SU-DHL-6 (cell line): ENCODE measurements at regions not wholly inside any gene's neighbourhood (a gene's known extent, or its start where the extent isn't known, plus 50 kb on each side); places are given as distances from the start of the nearest gene placed in this dataset.

Experiments
- H2AFZ ChIP-seq: fragments of 200-600 bp; sonication (generic); 2 replicates; pipeline ENCODE4 v1.6.1; 2014; ENCODE audit warnings: low read depth, mild to moderate bottlenecking, moderate library complexity, mixed read lengths, antibody characterized with exemption, low read length; ENCODE audit not compliant: severe bottlenecking
- H3F3A ChIP-seq: fragments of 200-600 bp; shearing (Covaris generic); 2 replicates; pipeline ENCODE4 v1.6.0; 2016; ENCODE audit warnings: antibody characterized with exemption, mild to moderate bottlenecking; ENCODE audit not compliant: insufficient read depth
- H3K27ac ChIP-seq: fragments of 200-600 bp; sonication (generic); 2 replicates; pipeline ENCODE4 v1.5.1; 2016; ENCODE audit warnings: low read depth, mild to moderate bottlenecking, low read length, moderate library complexity, mixed read lengths
- H3K27me3 ChIP-seq: fragments of 200-600 bp; sonication (generic), shearing (Covaris generic); 2 replicates; pipeline ENCODE4 v1.6.0; 2014; ENCODE audit warnings: mild to moderate bottlenecking, low read length
- H3K36me3 ChIP-seq: fragments of 200-600 bp; sonication (generic); 2 replicates; pipeline ENCODE4 v1.6.1; 2014; ENCODE audit warnings: mild to moderate bottlenecking, low read length, mixed read lengths
- H3K4me2 ChIP-seq: fragments of 300-600, 200-600 bp; shearing (Covaris generic), sonication (generic); 2 replicates; pipeline ENCODE4 v1.6.0; 2014; ENCODE audit warnings: low read length, low read depth, mild to moderate bottlenecking; ENCODE audit not compliant: poor library complexity, severe bottlenecking
- H3K4me3 ChIP-seq: fragments of 200-600 bp; sonication (generic); 2 replicates; pipeline ENCODE4 v1.5.1; 2014; ENCODE audit warnings: antibody characterized with exemption, low read length, mild to moderate bottlenecking, mixed read lengths; ENCODE audit not compliant: insufficient read depth, poor library complexity, severe bottlenecking
- H3K79me2 ChIP-seq: fragments of 200-600 bp; sonication (generic); 2 replicates; pipeline ENCODE4 v1.6.1; 2014; ENCODE audit warnings: mild to moderate bottlenecking, low read length, moderate library complexity; ENCODE audit not compliant: insufficient read depth
- H3K9ac ChIP-seq: fragments of 200-600 bp; sonication (generic); 2 replicates; pipeline ENCODE4 v1.7.0; 2014; ENCODE audit warnings: mild to moderate bottlenecking, low read length
- H3K9me2 ChIP-seq: fragments of 200-600 bp; sonication (generic); replicated peaks from 2 replicates; pipeline ENCODE4 v1.6.1; 2014; ENCODE audit warnings: low read length; ENCODE audit not compliant: insufficient read depth
- H3K9me3 ChIP-seq: fragments of 200-600 bp; sonication (generic); 2 replicates; pipeline ENCODE4 v1.6.1; 2014; ENCODE audit warnings: low read length, mixed read lengths; ENCODE audit not compliant: insufficient read depth
- H4K20me1 ChIP-seq: fragments of 200-600 bp; sonication (generic); 2 replicates; pipeline ENCODE4 v1.6.1; 2014; ENCODE audit warnings: low read depth, mild to moderate bottlenecking, antibody characterized with exemption, low read length, moderate library complexity, mixed read lengths
- CTCF ChIP-seq: fragments of 200-600 bp; sonication (generic); IDR thresholded peaks from one replicate; pipeline ENCODE4 v1.5.1; 2017; ENCODE audit warnings: antibody characterized with exemption, mild to moderate bottlenecking, low read length, moderate library complexity; ENCODE audit not compliant: insufficient read depth, poor library complexity, severe bottlenecking
- EZH2phosphoT487 ChIP-seq: fragments of 200-600 bp; sonication (generic), shearing (Covaris generic); conservative IDR thresholded peaks from 2 replicates; pipeline ENCODE4 v1.6.1; 2018; ENCODE audit warnings: mild to moderate bottlenecking, antibody characterized with exemption, low read length, moderate library complexity, mixed read lengths

GRCh38 chr20:11849270-11849915 lies 68.3 kb upstream of the BTBD3 start:
- Histone ChIP-seq H3K9me3 (no peaks in the 10 kb centered on the region), H3F3A (no peaks in the 10 kb centered on the region), H3K4me2 (no peak overlapping the region), H3K27me3 (no peaks in the 10 kb centered on the region), H4K20me1 (no peaks in the 10 kb centered on the region), H3K4me3 (no peak overlapping the region), H3K27ac (no peak overlapping the region), H3K9me2 (no peaks in the 10 kb centered on the region), H3K9ac (no peak overlapping the region), H3K79me2 (no peaks in the 10 kb centered on the region), H2AFZ (no peak overlapping the region), H3K36me3 (no peaks in the 10 kb centered on the region)
- TF ChIP-seq EZH2phosphoT487, result no peak
- no peak for TF ChIP-seq CTCF

- no peak overlapping the region for H3K27ac ChIP-seq
- H4K20me1 ChIP-seq, result no peaks in the 10 kb centered on the region
- H3K4me3 ChIP-seq, result no peak overlapping the region
- no peak overlapping the region for H2AFZ ChIP-seq
- H3K27me3 ChIP-seq, result no peaks in the 10 kb centered on the region
- H3K9me3 ChIP-seq, result no peaks in the 10 kb centered on the region
- H3K4me2 ChIP-seq, result no peak overlapping the region
- H3F3A ChIP-seq, result no peaks in the 10 kb centered on the region
- no peak overlapping the region for H3K9ac ChIP-seq
- TF ChIP-seq CTCF (no peak), EZH2phosphoT487 (no peak)
- H3K36me3 ChIP-seq, result no peaks in the 10 kb centered on the region
- no peaks in the 10 kb centered on the region for H3K9me2 ChIP-seq
- no peaks in the 10 kb centered on the region for H3K79me2 ChIP-seq
These were observed 67.6 kb upstream of the BTBD3 start for GRCh38 chr20:11849976-11850670.

GRCh38 chr20:11850901-11851300 lies 66.8 kb upstream of the BTBD3 start:
- Histone ChIP-seq H3K9me3 (no peaks in the 10 kb centered on the region), H3K4me3 (no peak overlapping the region), H3K27ac (no peak overlapping the region), H2AFZ (no peak overlapping the region), H3K9me2 (no peaks in the 10 kb centered on the region), H3K27me3 (no peaks in the 10 kb centered on the region), H3F3A (no peaks in the 10 kb centered on the region), H4K20me1 (no peaks in the 10 kb centered on the region), H3K36me3 (no peaks in the 10 kb centered on the region), H3K4me2 (no peak overlapping the region), H3K79me2 (no peaks in the 10 kb centered on the region), H3K9ac (no peak overlapping the region)
- no peak for TF ChIP-seq CTCF
- TF ChIP-seq EZH2phosphoT487, result no peak
